Activated T-cell treated with anti-CD3 and anti-CD28 coated beads, Interleukin-2, amount 50 U/mL, for 72 hours (primary cell): ENCODE measurements at regions not wholly inside any gene's neighbourhood (a gene's known extent, or its start where the extent isn't known, plus 50 kb on each side); places are given as distances from the start of the nearest gene placed in this dataset.

Experiments used
- ATAC-seq, 2 donors: fragments of 150-1000 bp; cut with Tn5 transposase; replicated peaks in 1 of 2; 2 replicates each; pipeline ENCODE4 v1.10.0; 2021; ENCODE audit warnings: moderate library complexity in 2 of 2, mild to moderate bottlenecking in 1 of 2
- DNase-seq, 2 donors: peaks; one replicate each; pipeline ENCODE4 v3.0.0; 2021 to 2022; ENCODE audit warnings: mixed read lengths in 1 of 2
- H3K27ac Mint-ChIP-seq: one replicate; pipeline ENCODE4 v1.8.0; 2022; ENCODE audit warnings: mild to moderate bottlenecking, moderate library complexity, mixed read lengths
- H3K27me3 Mint-ChIP-seq: one replicate; pipeline ENCODE4 v1.8.0; 2022; ENCODE audit warnings: low read depth, mixed read lengths
- H3K36me3 Mint-ChIP-seq, 2 donors: one replicate each; pipeline ENCODE4 v1.8.0; 2022; ENCODE audit warnings: mixed read lengths in 2 of 2, mild to moderate bottlenecking in 1 of 2; ENCODE audit not compliant: insufficient read depth in 2 of 2
- H3K4me1 Mint-ChIP-seq: one replicate; pipeline ENCODE4 v1.8.0; 2022; ENCODE audit warnings: low read depth, mixed read lengths
- H3K4me3 Mint-ChIP-seq, 2 donors: one replicate each; pipeline ENCODE4 v1.8.0; 2022; ENCODE audit warnings: mild to moderate bottlenecking in 2 of 2, mixed read lengths in 2 of 2, moderate library complexity in 2 of 2
- H3K9me3 Mint-ChIP-seq, 2 donors: one replicate each; pipeline ENCODE4 v1.8.0; 2022; ENCODE audit warnings: mixed read lengths in 2 of 2

GRCh38 chr1:73953586-73953985, 244.4 kb downstream of the LRRIQ3 start:
- Mint-ChIP-seq H3K36me3 (peaks cover 0 to 1% of the 10 kb centered on the region in 2 donors), H3K27me3 (no peaks in the 10 kb centered on the region), H3K27ac (no peak overlapping the region), H3K4me1 (no peaks in the 10 kb centered on the region), H3K4me3 (no peak overlapping the region), H3K9me3 (peaks cover 0 to 8% of the 10 kb centered on the region in 2 donors)
- ATAC-seq (no peak), DNase-seq (no peak)

GRCh38 chr1:73953186-73953585, 244.8 kb downstream of the LRRIQ3 start:
- DNase-seq: no peak
- Mint-ChIP-seq H3K27ac (no peak overlapping the region), H3K9me3 (peaks cover 0 to 8% of the 10 kb centered on the region in 2 donors), H3K36me3 (peaks cover 0 to 1% of the 10 kb centered on the region in 2 donors), H3K27me3 (no peaks in the 10 kb centered on the region), H3K4me3 (no peak overlapping the region), H3K4me1 (no peaks in the 10 kb centered on the region)
- ATAC-seq: no peak

GRCh38 chr1:73948055-73948454, 249.9 kb downstream of the LRRIQ3 start:
- no peak for ATAC-seq
- no peak for DNase-seq
- Mint-ChIP-seq H3K4me3 (no peak overlapping the region), H3K27ac (no peak overlapping the region), H3K27me3 (no peaks in the 10 kb centered on the region), H3K9me3 (peaks cover 5 to 7% of the 10 kb centered on the region in 2 donors), H3K4me1 (no peaks in the 10 kb centered on the region), H3K36me3 (no peaks in the 10 kb centered on the region)

GRCh38 chr1:73947009-73947408, 251.0 kb downstream of the LRRIQ3 start:
- no peak for ATAC-seq
- no peak for DNase-seq
- H3K27me3 Mint-ChIP-seq: no peaks in the 10 kb centered on the region
- H3K27ac Mint-ChIP-seq: no peak overlapping the region
- H3K4me1 Mint-ChIP-seq: no peaks in the 10 kb centered on the region
- no peak overlapping the region for H3K4me3 Mint-ChIP-seq
- peaks cover 5 to 7% of the 10 kb centered on the region in 2 donors for H3K9me3 Mint-ChIP-seq
- H3K36me3 Mint-ChIP-seq: no peaks in the 10 kb centered on the region

- ATAC-seq (no peak), DNase-seq (no peak)
- Mint-ChIP-seq H3K27ac (no peak overlapping the region), H3K36me3 (no peaks in the 10 kb centered on the region), H3K4me3 (no peak overlapping the region), H3K27me3 (no peaks in the 10 kb centered on the region), H3K9me3 (peaks cover 0 to 8% of the 10 kb centered on the region in 2 donors), H3K4me1 (no peaks in the 10 kb centered on the region)
Measured at GRCh38 chr1:73943270-73943669, 254.7 kb downstream of the LRRIQ3 start.

DNA sequence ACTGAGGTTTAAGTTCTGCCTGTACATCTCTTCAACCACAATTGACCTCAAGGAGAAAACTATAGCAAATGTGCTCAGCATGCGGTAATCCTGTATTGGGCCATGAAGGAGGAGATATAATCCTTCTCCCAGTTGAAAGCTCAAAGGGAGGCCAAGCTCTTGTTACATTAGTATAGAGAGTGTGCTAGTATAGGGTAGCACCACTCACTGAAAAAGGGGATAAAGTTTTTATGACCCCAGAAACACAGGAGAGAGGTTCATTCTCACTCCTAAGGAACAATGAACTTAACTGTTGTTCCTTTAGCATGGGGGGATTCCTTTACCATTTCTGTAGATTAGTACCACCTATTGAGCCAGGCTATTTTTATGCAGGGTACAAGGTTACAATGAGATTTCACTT, 267.7 kb downstream of the LRRIQ3 start:
- DNase-seq (no peak), ATAC-seq (no peak)
- Mint-ChIP-seq H3K4me1 (no peaks in the 10 kb centered on the region), H3K9me3 (no peaks in the 10 kb centered on the region), H3K36me3 (no peaks in the 10 kb centered on the region), H3K4me3 (no peak overlapping the region), H3K27me3 (no peaks in the 10 kb centered on the region), H3K27ac (no peak overlapping the region)

DNA sequence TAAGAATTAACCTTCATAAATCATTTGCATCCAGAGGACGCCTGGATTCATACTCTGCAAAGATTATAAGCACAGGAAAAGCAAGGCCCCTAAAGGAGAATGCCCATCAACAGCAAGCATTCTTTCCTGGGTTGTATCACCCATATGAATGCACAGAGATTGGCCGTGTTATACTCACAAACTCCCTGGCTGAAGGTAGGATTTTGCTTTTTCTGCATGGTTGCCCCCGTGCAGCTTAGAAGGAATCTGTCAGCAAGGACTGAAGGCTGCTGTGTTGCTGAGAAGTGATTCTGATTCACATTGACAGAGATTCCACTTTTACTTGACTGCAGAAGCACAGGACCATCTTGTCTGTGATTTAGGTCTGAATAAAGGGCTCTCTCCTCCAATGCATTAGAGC, 283.0 kb downstream of the LRRIQ3 start:
- H3K27me3 Mint-ChIP-seq: no peaks in the 10 kb centered on the region
- ATAC-seq (no peak), DNase-seq (no peak)
- no peak overlapping the region for H3K4me3 Mint-ChIP-seq
- H3K27ac Mint-ChIP-seq: no peak overlapping the region
- H3K9me3 Mint-ChIP-seq: peaks cover 6 to 8% of the 10 kb centered on the region in 2 donors
- no peaks in the 10 kb centered on the region for H3K4me1 Mint-ChIP-seq
- peaks cover 0 to 5% of the 10 kb centered on the region in 2 donors for H3K36me3 Mint-ChIP-seq

DNA sequence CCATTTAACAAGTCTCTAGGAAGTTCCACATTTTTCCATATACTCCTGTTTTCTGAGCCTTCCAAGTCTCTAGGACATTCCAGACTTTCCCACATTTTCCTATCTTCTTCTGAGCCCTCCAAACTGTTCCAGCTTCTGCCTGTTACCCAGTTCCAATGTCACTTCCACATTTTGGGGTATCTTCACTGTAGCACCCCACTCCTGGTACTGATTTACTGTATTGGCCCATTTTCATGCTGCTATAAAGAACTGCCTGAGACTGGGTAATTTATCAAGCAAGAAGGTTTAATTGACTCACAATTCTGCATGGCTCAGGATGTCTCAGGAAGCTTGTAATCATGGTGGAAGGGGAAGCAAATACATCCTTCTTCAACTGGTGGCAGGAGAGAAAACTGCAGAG, 285.0 kb downstream of the LRRIQ3 start:
- H3K27me3 Mint-ChIP-seq: no peaks in the 10 kb centered on the region
- H3K27ac Mint-ChIP-seq: no peak overlapping the region
- H3K4me3 Mint-ChIP-seq: no peak overlapping the region
- H3K9me3 Mint-ChIP-seq: peaks cover 6 to 8% of the 10 kb centered on the region in 2 donors
- H3K36me3 Mint-ChIP-seq: peaks cover 0 to 5% of the 10 kb centered on the region in 2 donors
- no peak for ATAC-seq
- H3K4me1 Mint-ChIP-seq: no peaks in the 10 kb centered on the region
- no peak for DNase-seq

DNA sequence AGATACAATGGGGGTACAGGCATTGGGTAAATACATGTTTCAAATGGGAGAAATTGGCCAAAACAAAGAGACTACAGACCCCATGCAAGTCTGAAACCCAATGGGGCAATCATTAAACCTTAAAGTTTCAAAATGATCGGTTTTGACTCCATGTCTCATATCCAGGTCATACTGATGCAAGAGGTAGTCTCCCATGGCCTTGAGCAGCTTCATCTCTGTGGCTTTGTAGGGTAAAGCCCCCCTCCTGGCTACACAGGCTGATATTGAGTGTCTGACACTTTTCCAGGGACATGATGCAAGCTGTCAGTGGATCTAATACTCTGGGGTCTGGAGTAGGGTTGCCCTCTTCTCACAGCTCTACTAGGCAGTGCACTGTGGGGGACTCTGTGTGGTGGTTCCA, 286.1 kb downstream of the LRRIQ3 start:
- Mint-ChIP-seq H3K4me3 (no peak overlapping the region), H3K36me3 (peaks cover 0 to 5% of the 10 kb centered on the region in 2 donors), H3K27ac (no peak overlapping the region), H3K9me3 (peaks cover 6 to 8% of the 10 kb centered on the region in 2 donors), H3K4me1 (no peaks in the 10 kb centered on the region), H3K27me3 (no peaks in the 10 kb centered on the region)
- DNase-seq (no peak), ATAC-seq (no peak)

- Mint-ChIP-seq H3K27ac (no peak overlapping the region), H3K9me3 (peaks cover 6 to 8% of the 10 kb centered on the region in 2 donors), H3K4me1 (no peaks in the 10 kb centered on the region), H3K36me3 (peaks cover 0 to 5% of the 10 kb centered on the region in 2 donors), H3K27me3 (no peaks in the 10 kb centered on the region), H3K4me3 (no peak overlapping the region)
- DNase-seq (no peak), ATAC-seq (no peak)
Measured at GRCh38 chr1:73910466-73910865, 287.5 kb downstream of the LRRIQ3 start.

GRCh38 chr1:73910062-73910461, 287.9 kb downstream of the LRRIQ3 start:
- H3K9me3 Mint-ChIP-seq: peaks cover 6 to 8% of the 10 kb centered on the region in 2 donors

GRCh38 chr1:73909043-73909562, 288.9 kb downstream of the LRRIQ3 start:
- Mint-ChIP-seq H3K4me3 (no peak overlapping the region), H3K36me3 (peaks cover 0 to 5% of the 10 kb centered on the region in 2 donors), H3K9me3 (peaks cover 6 to 8% of the 10 kb centered on the region in 2 donors), H3K27me3 (no peaks in the 10 kb centered on the region), H3K4me1 (no peaks in the 10 kb centered on the region), H3K27ac (no peak overlapping the region)
- DNase-seq (no peak), ATAC-seq (no peak)

More at GRCh38 chr1:73910062-73910461, 287.9 kb downstream of the LRRIQ3 start:
- ATAC-seq: no peak
- no peak overlapping the region for H3K4me3 Mint-ChIP-seq
- H3K4me1 Mint-ChIP-seq: no peaks in the 10 kb centered on the region
- DNase-seq: no peak
- H3K36me3 Mint-ChIP-seq: peaks cover 0 to 5% of the 10 kb centered on the region in 2 donors
- no peak overlapping the region for H3K27ac Mint-ChIP-seq
- H3K27me3 Mint-ChIP-seq: no peaks in the 10 kb centered on the region

GRCh38 chr1:73907051-73907450, 290.9 kb downstream of the LRRIQ3 start:
- Mint-ChIP-seq H3K9me3 (peaks cover 3% of the 10 kb centered on the region in 2 donors), H3K4me1 (no peaks in the 10 kb centered on the region), H3K4me3 (no peak overlapping the region), H3K36me3 (no peaks in the 10 kb centered on the region), H3K27me3 (no peaks in the 10 kb centered on the region), H3K27ac (no peak overlapping the region)
- ATAC-seq (no peak), DNase-seq (no peak)

DNA sequence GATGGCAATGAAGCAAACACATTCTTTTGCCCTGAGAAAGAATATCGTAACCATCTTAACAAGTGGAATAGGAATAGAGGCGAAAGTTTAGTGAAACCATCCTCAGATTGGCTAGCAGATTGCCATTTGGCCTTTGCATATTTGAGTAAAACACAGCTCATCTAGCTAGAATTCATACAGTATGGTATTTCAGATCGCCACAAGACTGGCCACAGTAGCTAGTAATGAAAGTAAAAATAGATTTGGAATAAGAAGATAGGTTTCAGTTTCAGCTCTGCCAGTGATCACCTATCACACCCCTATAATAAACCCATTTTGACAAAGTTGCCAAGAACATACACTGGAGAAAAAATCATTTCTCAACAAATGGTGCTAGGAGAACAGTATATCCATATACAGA, 294.9 kb downstream of the LRRIQ3 start:
- no peak for DNase-seq
- H3K4me1 Mint-ChIP-seq: no peaks in the 10 kb centered on the region
- no peak overlapping the region for H3K4me3 Mint-ChIP-seq

More for the DNA sequence above, 294.9 kb downstream of the LRRIQ3 start:
- no peak for ATAC-seq
- Mint-ChIP-seq H3K27ac (no peak overlapping the region), H3K9me3 (no peaks in the 10 kb centered on the region), H3K36me3 (no peaks in the 10 kb centered on the region), H3K27me3 (no peaks in the 10 kb centered on the region)
